HG02759 (cell line): ENCODE measurements at regions not wholly inside any gene's neighbourhood (a gene's known extent, or its start where the extent isn't known, plus 50 kb on each side); places are given as distances from the start of the nearest gene placed in this dataset.
"Not testable (repeated sequence)": the region's sequence is repeated elsewhere in the genome, so short reads cannot be mapped to it uniquely, and the experiment has no call there.

Source experiments
- ATAC-seq: cut with Tn5 transposase; IDR thresholded peaks from one replicate; pipeline ENCODE4 v1.9.1; 2021; ENCODE audit warnings: mild to moderate bottlenecking, moderate library complexity; ENCODE audit not compliant: unreplicated experiment

DNA sequence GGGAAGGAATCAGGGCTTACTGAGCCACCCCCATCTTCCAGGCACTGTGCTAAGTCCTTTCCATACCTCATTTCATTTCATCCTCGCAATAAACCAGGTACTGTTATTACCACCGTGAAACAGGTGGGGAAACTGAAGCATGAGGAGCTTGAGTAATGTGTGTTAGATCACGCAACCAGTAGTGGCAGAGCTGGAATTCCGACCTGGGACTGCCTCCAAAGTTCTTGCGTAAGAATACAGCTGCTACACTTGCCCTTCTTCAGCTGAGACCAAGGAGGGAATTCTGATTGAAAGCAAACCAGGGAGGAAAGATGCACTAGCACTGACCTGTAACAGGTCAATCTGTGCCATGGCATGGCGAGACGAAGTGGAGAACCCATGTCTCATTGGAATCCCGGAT is 113.4 kb upstream of the MSX2 start:
- no peak for ATAC-seq

DNA sequence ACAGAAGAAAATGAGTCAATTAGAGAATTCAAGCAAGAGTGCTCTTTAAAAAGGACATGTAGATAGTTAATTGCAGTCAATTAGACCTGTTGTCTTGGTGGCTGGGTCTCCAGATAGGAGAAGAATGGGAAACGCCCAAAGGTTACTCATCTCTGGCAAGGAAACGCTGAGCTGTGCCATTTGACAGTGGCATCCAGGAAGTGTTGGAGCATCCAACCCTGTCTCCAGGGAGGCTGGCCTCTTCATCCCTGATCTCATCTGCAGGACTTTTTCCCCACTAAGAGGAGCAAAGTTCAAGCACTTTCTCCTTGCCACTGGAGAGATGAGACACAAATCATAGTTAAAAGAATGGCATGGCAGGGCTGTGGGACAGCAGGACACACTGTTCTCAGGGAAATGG is 111.7 kb upstream of the MSX2 start:
- no peak for ATAC-seq

DNA sequence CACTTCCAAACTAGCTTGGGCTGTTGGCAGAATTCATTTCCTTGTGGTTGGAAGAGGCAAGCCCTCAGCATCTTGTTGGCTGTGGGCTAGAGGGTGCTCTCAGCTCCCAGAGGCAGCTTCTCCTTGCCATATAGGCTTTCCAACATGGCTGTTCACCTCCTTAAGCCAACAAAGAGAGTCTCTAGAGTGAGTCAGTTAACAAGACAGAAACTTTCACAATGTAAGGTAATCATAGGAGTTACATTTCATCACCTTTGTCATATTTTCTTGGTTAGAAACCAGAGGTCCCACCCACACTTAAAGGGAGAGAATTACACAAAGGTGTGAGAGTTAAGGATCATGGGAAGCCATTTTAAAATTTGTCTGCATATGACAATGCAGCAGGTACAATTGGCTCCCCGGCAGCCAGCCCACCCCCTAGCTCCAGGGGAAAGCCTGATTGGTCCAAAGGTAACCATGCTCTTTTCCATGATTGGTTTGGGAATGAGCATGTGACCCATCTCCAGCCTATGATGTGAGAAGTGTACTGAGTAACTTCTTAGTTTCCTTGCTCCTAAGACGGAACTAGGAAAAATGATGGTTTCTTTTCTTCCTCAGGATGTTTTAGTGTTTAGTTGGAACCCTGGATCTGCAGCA is 109.8 kb upstream of the MSX2 start:
- ATAC-seq: no peak

DNA sequence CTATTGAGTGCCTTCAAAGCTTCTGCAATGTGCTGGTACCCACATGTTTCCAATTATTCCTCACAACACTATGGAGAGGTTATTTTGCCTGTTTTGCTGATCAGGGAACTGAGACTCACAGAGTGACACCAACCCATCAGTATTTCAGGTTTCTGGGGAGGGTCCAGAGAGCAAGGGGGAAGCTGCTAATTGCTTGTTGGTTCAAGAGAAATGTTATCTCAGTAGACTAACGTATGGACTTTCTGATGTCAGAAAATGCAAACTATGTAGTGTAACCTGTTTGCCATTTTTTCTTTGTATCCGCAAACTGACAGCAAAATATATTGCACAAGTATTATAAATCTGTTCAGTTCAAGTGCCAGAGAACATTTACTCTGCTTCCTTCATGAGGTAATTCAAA is 108.3 kb upstream of the MSX2 start:
- no peak for ATAC-seq

DNA sequence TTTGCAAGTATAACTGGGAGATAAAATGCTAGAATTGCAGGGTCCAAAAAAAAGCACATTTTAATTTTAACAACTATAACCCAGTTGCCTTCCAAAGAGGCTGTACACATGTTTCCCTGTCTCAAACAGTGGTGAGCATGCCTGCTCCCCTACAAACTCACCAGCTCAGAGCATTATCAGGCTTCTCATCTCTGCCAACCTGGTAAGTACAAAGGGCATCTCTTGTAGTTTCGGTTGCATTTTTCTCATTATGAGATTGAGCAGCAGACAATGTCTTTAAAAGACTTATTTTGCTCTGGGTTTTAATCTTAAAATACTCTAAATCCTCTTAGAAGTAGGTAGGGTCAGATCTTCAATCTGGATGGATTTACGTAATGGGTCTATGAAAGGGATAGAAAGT is 107.1 kb upstream of the MSX2 start:
- no peak for ATAC-seq

DNA sequence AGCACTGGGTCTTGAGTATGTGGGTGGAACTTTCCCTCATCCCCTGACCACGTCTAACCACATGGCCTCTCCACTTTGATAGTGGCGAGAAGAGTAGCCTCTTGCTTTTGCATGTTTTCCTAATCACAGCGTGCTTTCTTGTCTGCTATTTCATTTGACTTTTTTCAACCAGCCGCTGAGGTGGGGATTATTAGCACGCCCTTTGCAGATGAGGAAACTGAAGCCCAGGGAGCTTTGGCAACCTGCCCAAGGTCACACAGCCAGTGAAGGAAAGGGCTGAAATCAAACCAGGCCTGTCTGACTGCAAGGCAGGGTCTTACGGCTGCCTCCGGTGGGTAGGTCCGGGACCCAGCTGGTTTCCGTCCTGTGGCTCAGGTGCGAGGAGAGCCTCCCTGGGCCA is 106.5 kb upstream of the MSX2 start:
- no peak for ATAC-seq

DNA sequence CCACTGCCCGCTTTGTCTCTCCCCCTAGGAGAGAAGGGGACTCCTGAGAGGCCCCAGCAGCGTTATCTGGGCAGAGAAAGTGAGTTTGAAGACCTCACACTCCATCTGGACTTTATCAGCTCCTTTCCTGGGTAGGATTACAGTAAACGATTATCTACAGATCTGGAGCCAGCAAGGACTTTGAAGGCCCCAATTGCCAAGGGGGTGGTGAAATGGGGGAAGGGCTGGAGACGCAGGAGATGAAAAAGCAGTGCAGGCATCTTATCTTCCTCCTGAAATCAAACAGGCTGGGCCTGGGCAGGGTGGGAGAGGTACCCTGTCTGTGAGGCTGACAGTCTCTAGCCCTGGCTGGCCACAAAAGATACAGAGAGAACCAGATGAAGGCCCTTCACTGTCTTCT is 105.8 kb upstream of the MSX2 start:
- no peak for ATAC-seq

DNA sequence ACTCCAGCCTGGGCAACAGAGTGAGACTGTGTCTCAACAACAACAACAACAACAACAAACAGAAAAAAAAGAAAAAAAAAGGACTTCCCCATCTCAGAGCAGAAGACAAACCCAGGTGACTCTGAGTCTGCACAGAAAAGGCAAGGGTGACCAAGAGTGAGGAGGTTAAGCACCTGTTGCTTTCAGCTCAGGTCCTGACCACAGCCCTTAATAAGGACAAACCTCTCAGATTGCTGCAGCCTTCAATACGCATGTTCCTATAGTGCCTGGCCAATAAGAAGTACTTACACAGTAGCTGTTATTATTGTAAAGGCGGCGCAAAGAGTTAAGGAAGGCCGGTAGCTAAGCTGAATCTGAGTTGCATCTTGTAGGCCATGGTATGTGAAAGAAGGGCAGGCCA is 102.3 kb upstream of the MSX2 start:
- no peak for ATAC-seq

DNA sequence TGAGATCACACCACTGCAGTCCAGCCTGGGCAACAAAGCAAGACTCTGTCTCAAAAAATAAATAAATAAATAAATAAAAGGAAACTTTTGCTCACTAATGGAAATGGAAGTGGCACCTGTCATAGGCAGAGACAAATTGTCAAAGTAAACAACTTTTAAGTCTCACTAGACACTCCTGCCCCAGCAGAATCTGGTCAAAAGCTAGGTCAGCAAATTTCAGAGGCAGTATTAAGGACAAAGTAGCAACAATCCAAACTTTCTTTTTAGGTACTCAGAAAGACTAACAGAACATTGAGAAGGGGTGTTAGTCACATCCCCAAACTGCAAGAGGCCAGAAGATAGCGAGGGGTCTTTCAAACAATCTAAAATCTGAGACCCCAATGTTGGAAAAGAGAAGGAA is 101.4 kb upstream of the MSX2 start:
- ATAC-seq: no peak

DNA sequence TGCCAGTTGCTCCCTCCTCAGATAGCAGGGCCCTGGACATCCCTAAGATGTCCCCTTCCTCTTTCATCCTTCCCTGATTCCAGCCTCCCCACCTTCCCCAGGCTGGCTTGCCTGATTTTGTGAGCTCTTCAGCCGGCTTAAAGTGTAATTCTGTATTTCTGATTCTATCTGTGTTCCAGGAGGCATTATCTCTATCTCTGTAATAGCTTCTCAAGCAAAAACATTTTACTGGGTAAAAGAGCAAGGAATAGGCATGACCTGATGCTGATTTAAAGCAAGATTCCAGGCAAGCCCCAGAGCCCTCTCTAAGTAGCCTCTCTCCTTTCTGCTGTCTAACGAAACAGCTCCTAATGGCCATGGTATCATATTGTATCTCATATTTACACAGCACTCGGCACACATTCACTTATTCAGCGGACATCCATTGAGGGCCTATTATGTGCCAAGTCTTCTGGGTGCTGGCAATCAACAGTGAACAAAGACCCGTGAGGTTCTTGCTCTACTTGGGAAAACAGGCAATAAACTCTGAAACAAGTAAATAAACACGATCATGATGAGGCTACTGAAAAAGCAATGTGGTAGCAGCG is 100.9 kb upstream of the MSX2 start:
- no peak for ATAC-seq

DNA sequence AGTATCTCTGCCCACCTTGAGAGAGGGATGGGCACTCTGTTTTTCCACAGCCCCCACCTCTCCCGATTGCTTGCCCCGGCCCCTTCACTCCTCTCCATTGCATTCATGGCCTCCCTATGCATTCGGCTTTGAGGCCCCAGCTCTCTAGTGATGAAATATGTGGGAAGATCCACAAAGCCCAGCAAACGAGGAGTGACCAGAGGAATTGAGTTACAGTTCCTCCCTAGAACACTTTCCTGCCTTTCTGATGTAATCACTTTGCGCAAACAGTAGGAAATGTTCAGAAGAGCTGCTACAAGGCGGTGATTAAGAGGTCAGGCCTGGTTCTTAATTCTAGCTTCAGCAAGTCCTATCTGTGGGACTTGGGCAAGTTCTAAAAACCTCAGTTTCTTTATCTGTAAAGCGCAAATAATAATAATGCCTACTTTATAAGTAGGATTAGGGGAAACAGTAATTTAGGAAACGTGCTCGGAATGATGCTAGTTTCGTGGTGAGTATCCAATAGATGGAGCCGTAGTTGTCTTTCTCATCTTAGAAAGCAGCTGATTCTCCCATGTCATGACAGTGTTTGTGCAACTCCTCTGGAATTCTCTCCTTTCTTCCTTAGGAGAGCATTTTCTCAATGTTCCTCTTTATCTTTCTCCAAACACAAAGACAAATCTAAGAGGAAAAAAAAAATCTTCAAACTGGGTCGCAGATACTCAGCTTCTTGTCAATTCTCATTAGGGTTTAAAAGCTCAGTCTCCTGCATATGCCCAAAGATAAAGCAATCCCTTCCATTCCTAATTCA is 99.5 kb upstream of the MSX2 start:
- ATAC-seq: no peak

DNA sequence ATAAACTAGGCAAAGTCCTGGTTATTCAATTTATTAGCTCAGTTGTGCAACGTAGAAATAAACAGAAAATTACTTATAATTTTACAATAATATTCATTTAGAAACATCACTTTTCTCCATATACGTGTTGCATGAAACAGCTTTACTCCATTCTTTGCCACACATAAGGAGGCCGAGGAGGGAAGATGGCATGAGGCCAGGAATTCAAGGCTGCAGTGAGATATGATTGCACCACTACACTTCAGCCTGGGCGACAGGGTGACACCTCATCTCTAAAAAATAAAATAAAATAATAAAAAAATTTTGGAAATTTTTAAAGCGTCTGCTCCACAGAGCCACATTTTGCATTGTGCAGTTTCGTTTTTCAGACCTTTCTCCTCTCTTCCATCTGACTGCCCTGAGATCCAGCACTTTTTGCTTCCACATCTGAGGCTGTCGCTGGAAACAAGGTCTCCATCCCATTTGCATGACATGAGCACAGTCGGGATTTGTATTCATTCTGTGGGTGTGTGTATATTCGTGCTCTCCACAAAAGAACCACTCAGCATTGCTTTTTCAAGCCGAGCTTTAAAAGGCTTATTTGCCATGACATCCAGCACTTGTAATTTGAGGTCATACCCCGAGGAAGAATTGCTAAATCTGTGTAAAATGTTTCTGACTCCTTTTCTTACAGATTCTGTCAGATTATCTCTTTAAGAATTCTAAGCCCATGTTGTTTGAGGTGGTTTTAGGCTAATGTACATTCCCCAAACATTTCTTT is 98.6 kb upstream of the MSX2 start:
- ATAC-seq: no peak

DNA sequence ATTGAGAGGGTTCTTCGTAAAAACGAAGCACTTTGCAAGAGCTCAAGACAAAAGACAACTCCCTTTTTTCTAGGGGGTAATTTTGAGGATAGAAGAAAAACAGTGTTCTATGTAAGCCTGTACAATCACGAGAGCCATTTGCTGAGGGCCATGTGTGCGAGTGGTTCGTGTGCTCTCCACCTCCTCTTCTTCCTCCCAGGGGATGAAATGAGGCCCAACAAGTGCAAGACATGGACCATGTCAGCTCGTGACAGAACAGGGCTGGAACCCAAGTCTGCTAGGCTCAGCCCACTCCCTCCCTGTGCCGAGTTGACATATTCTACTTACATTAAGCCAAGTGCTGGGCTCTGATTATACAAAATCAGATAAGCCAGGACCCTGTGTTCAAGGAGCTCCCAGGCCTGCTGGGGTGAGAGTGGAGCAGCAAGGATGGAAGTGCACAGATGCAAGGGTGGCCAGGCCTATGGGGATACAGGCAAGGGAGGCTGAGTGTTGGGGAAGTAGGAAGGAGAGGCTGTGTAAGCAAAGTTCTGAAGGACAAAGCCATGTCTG is 97.9 kb upstream of the MSX2 start:
- ATAC-seq: no peak

DNA sequence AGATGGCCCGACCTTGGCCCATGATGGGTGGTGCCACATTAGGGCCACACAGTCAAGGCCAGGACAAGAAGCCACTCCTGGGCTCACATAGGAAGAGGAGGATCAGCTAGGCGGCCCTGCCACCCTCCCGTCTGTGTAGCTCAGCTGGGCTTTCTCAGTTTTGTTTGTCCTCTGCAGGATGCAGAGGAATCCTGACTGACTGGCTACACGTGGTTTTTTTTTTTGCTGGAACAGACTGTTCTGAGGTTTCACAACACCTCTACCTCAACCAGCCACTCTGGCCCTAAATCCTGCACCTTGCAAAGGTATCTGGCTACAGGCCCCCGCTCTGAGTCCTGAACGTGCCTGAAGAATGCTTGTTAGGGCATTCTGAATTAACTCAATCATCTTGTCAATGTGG is 88.3 kb upstream of the MSX2 start:
- ATAC-seq: no peak

DNA sequence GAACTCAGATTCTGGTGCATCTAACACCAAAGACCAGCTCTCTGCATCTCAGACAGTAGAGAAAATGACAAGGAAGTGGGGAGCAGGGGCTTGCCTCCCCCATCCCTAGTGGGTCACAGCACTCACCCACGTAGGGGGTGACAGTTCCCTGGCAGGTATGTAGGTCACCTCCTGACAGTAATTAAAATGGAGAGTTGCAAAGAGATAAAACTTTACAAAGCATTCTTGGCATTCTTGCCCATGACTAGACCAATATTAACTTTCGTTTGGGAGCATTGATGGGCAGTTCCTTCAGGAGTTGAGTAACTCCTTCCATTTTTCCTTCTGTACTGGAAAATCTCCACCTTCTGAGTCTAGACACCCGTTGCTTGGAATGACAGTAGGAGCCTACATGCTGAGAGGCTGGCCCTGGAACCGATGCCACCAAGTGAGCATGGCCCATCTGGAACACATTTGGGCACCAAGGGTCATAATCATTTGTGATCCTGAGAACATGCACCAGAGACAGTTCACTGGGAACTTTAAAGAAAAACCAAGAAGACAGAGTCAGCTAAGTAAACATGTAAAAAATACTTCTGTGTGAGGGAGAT is 81.5 kb upstream of the MSX2 start:
- ATAC-seq: no peak

DNA sequence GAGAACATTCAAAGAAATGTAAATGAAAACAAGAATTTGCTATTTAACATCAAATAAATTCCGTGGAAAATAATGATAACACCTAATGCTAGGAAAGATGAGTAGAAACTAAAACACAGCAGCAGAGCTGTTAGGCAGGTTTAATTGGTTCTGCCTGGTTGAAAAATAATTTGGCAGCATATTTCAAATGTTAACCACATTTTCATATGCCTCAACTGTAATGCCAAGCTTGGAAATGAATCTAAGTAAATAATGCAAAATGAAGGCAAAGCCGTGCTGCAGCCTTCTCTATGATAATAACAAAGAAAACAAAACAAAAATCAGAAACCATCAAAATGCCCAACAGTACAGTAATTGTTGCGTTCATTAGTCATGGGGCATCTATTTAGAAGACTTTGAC is 79.9 kb upstream of the MSX2 start:
- no peak for ATAC-seq

DNA sequence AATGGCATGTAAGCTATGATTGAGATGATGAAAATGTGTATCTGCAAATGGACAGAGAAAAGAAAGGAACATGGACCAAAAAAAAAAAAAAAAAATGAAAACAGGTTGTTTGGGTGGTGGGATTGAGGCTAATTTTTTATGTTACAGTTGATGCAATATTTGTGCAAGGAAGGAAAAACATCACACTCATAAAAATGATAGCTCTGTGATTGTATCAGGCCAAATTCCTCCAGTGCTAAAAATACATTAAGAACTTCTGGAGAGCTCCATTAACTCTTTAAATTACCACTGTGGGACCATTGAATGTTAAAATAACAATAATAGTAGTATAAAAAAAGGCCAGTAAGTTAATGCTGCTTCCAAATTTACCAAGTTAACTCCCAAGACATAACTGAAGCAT is 79.5 kb upstream of the MSX2 start:
- ATAC-seq: no peak

DNA sequence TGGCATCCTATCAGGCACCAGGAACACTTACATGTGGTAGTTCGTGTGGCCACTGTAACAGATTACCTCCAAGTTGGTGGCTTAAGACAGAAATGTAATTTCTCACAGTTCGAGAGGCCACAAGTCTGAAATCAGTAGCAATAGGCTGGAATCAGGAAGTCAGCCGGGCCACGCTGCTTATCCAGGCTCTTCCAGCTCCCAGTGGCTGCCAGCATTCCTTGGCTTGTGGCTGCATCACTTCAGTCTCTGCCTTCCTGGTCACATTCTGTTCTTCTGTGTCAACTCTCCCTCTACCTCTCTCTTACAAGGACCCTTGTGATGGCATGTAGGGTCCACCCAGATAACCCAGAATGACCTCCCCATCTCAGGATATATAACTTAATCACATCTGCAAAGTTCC is 78.7 kb upstream of the MSX2 start:
- no peak for ATAC-seq

DNA sequence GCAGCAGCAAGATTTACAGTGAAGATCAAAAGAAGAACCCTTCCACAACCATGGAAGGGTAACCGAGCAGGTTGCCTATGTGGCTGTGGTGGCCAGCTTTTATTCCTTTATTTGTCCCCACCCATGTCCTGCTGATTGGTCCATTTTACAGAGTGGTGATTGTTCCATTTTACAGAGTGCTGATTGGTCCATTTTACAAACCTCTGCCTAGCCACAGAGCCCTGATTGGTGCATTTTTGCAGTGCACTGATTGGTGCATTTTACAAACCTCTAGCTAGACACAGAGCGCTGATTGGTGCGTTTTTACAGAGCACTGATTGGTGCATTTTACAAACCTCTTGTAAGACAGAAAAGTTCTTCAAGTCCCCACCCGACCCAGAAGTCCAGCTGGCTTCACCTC is 75.8 kb upstream of the MSX2 start:
- not testable (repeated sequence) for ATAC-seq

DNA sequence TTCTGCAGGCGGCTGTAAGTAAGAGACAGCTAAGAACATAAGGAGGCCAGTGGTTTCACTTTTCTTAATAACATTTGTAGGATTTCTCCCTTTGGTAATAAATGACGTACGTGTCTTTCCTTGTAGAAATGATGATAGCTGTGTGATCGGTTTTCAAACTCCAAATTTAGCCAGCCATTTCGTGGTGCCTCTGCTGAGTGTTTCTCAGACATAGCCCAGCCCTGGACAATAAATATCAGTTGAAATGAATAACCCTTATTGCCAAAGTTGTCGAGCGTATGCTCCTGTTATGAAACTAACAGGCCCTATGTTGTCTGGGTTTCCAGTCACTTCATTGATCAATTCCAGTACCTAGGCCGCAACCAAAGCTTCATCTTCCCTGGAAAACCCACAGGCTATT is 75.0 kb upstream of the MSX2 start:
- ATAC-seq: no peak

DNA sequence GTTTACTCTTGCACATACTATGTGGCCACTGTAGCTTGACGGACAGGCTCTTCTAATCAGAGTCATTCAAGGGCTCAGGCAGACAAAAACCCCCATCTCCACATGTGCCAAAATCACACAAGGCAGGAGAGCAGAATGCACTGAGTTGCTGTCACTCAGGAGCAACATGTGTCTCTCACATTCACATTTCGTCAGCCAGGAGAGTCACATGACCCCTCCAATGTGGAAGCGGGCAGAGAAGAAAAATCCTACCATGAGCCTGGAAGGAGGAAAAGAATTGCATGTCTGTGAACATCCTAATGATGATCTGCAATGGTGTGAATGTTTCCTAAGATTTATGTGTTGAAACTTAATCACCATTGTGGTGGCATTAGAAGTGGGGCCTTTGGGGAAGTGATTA is 69.9 kb upstream of the MSX2 start:
- no peak for ATAC-seq
